ENCODE measurements at regions not wholly inside any gene's neighbourhood (a gene's known extent, or its start where the extent isn't known, plus 50 kb on each side); places are given as distances from the start of the nearest gene placed in this dataset.

- no peak overlapping the region for H3K4me3 Mint-ChIP-seq
- CTCF ChIA-PET = interaction anchor here (1.2 to 1.4 kb wide), 2 partner anchors 11 to 270 kb away, joined by 4 read pairs; no protein-coding TSS in a partner anchor
- no peaks in the 10 kb centered on the region for H3K9me3 Mint-ChIP-seq (ENCODE audit: insufficient read depth)
- DNase-seq = no peak
- peaks cover 7% of the 10 kb centered on the region for H3K4me1 Mint-ChIP-seq (ENCODE audit: low read depth)
- no peak for ATAC-seq
- no peaks in the 10 kb centered on the region for H3K36me3 Mint-ChIP-seq (ENCODE audit: low read depth)
- POLR2A ChIA-PET = no interaction called here
- peaks cover 34% of the 10 kb centered on the region for H3K27me3 Mint-ChIP-seq (ENCODE audit: low read depth)
- no peak overlapping the region for H3K27ac Mint-ChIP-seq
Measured at GRCh38 chr5:135186662-135187522, 152.9 kb upstream of the PITX1 start.

DNA sequence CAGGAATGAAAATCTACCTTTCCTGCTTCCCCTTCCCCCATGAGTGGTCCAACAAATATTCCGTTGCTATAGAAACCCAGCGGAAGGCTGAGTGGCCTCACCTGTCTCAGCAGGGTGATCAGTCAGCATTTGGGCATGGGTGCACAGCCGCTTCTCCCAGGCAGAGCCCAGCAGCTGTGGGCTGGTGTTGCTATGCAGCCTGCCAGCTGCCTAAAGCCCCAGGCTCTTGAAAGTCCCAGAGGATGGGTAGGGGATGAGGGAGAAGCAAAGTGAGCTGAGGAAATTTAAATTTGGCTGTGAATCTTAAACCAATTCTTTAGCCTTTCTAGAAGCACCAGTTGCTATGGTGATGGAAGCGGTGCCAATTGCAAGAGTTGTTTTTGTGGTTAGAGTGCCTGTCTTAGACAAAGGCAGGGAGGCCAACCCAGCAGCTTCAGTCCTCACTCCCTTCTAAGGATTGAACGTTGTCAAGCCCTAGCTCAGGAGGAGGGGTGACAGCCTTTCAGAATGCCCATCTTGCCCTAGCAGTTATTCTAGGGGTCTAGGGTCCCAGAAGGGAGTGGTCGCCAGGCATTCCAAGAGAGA, 151.5 kb upstream of the PITX1 start:
- CTCF ChIA-PET = no interaction called here
- no peak for ATAC-seq
- Mint-ChIP-seq H3K9me3 (ENCODE audit: insufficient read depth) (no peaks in the 10 kb centered on the region), H3K4me1 (ENCODE audit: low read depth) (peaks cover under 1% of the 10 kb centered on the region), H3K27me3 (ENCODE audit: low read depth) (peaks cover 27% of the 10 kb centered on the region), H3K27ac (no peak overlapping the region), H3K4me3 (no peak overlapping the region), H3K36me3 (ENCODE audit: low read depth) (no peaks in the 10 kb centered on the region)
- POLR2A ChIA-PET = no interaction called here
- DNase-seq = no peak

DNA sequence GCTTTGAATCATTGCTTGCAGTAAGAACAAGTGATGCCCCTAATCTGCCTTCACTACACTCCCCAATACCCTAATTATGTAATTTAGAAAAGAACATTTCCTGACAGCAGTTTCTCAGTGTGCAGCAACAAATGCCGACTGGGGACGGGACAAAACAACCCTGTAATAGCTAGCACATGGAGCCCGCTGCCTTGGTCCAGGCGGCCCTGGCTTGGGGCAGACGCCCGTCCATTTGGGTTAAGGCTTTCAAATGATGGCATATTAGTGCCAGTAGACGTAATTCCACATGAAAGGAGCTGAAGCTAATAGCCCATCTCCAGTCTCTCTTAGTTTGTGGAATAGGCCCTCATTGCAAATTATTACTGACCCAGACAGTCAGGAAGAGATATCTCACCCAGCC, 150.6 kb upstream of the PITX1 start:
- CTCF ChIA-PET = no interaction called here
- Mint-ChIP-seq H3K27me3 (ENCODE audit: low read depth) (peaks cover 18% of the 10 kb centered on the region), H3K27ac (no peak overlapping the region), H3K9me3 (ENCODE audit: insufficient read depth) (no peaks in the 10 kb centered on the region), H3K4me3 (no peak overlapping the region), H3K36me3 (ENCODE audit: low read depth) (no peaks in the 10 kb centered on the region), H3K4me1 (ENCODE audit: low read depth) (no peaks in the 10 kb centered on the region)
- ATAC-seq = no peak
- POLR2A ChIA-PET = no interaction called here
- DNase-seq = no peak

DNA sequence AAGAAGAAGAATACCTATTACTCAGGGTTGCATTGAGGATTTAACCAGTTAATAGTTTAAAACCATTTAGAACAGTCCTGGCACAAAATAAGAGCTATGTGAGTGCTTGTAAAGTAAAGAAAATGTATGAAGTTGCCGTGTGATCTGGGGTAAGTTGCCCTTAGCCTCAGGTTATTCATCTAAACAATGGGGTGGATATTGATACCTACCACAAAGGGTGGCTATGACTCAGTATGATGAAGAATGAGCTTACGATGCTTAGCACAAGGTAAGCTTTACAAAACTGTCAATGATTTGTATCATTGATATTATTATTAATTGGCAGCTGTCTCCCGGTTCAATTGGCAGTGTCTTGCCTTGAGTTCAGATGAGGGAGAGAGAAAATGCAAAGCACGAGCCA, 149.4 kb upstream of the PITX1 start:
- DNase-seq (no peak), ATAC-seq (no peak)
- no peak overlapping the region for H3K4me3 Mint-ChIP-seq
- H3K9me3 Mint-ChIP-seq (ENCODE audit: insufficient read depth) = no peaks in the 10 kb centered on the region
- CTCF ChIA-PET = no interaction called here
- H3K27ac Mint-ChIP-seq = no peak overlapping the region
- no peaks in the 10 kb centered on the region for H3K4me1 Mint-ChIP-seq (ENCODE audit: low read depth)
- H3K27me3 Mint-ChIP-seq (ENCODE audit: low read depth) = peaks cover 8% of the 10 kb centered on the region
- no peaks in the 10 kb centered on the region for H3K36me3 Mint-ChIP-seq (ENCODE audit: low read depth)
- POLR2A ChIA-PET = no interaction called here

- H3K27ac Mint-ChIP-seq = no peak overlapping the region
- H3K36me3 Mint-ChIP-seq (ENCODE audit: low read depth) = no peaks in the 10 kb centered on the region
- no peaks in the 10 kb centered on the region for H3K4me1 Mint-ChIP-seq (ENCODE audit: low read depth)
Measured at GRCh38 chr5:135182675-135183074, 148.6 kb upstream of the PITX1 start.

GRCh38 chr5:135181653-135182052, 147.6 kb upstream of the PITX1 start:
- ATAC-seq = no peak
- no peaks in the 10 kb centered on the region for H3K27me3 Mint-ChIP-seq (ENCODE audit: low read depth)
- no peak for DNase-seq
- ChIA-PET POLR2A (no interaction called here), CTCF (interaction anchor here (1.9 kb wide), 1 partner anchor 10 kb away, joined by 6 read pairs; no protein-coding TSS in a partner anchor)
- no peak overlapping the region for H3K4me3 Mint-ChIP-seq
- H3K4me1 Mint-ChIP-seq (ENCODE audit: low read depth) = no peaks in the 10 kb centered on the region
- H3K36me3 Mint-ChIP-seq (ENCODE audit: low read depth) = no peaks in the 10 kb centered on the region
- H3K27ac Mint-ChIP-seq = no peak overlapping the region
- H3K9me3 Mint-ChIP-seq (ENCODE audit: insufficient read depth) = no peaks in the 10 kb centered on the region

More at GRCh38 chr5:135182675-135183074, 148.6 kb upstream of the PITX1 start:
- Mint-ChIP-seq H3K9me3 (ENCODE audit: insufficient read depth) (no peaks in the 10 kb centered on the region), H3K27me3 (ENCODE audit: low read depth) (peaks cover 6% of the 10 kb centered on the region), H3K4me3 (no peak overlapping the region)
- CTCF ChIA-PET = no interaction called here
- DNase-seq (no peak), ATAC-seq (no peak)
- POLR2A ChIA-PET = interaction anchor here (0.5 kb wide), 1 partner anchor 196 kb away, joined by 3 read pairs; no protein-coding TSS in a partner anchor

DNA sequence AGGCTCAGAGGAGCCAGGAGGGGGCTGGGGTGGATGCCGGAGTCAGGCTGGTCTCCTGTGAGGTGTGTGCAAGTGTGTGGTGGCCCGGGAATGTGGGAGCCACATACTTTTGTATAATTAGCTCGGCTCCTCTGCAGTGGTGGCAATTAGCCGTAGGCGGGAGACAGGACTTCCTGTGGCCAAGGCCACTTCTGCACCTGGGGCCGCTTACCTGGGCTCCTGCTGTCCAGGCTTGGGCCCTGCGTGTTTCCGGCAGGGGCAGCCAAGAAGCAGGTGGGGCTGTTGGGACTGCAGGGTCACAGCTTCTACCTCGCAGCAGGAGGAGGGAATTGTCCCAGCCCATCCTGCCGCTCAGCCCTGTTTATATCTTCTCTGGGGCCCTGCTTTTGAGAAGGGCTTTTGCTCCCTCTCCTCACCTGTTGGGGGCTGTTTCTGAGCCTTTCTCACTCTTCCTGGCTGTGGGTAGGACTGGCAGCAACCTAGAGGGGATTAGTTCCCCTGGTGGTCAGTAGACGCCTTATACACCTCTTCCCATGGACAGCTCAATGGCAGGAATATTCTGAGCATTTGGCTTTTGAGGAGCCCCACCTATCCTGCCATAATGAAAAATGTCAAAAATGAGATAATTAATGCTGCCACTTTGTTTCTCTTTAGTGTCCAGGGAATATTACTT, 145.4 kb upstream of the PITX1 start:
- no peaks in the 10 kb centered on the region for H3K27me3 Mint-ChIP-seq (ENCODE audit: low read depth)
- DNase-seq (no peak), ATAC-seq (no peak)
- ChIA-PET POLR2A (no interaction called here), CTCF (interaction anchor here (0.9 to 1.5 kb wide), 2 partner anchors 10 to 12 kb away, joined by 5 to 6 read pairs; no protein-coding TSS in a partner anchor)
- H3K4me1 Mint-ChIP-seq (ENCODE audit: low read depth) = no peaks in the 10 kb centered on the region
- H3K36me3 Mint-ChIP-seq (ENCODE audit: low read depth) = no peaks in the 10 kb centered on the region
- H3K27ac Mint-ChIP-seq = no peak overlapping the region
- no peaks in the 10 kb centered on the region for H3K9me3 Mint-ChIP-seq (ENCODE audit: insufficient read depth)
- H3K4me3 Mint-ChIP-seq = no peak overlapping the region

GRCh38 chr5:135178476-135179155, 144.6 kb upstream of the PITX1 start:
- POLR2A ChIA-PET = no interaction called here
- no peaks in the 10 kb centered on the region for H3K36me3 Mint-ChIP-seq (ENCODE audit: low read depth)
- no peak overlapping the region for H3K4me3 Mint-ChIP-seq
- ATAC-seq (no peak), DNase-seq (no peak)
- H3K9me3 Mint-ChIP-seq (ENCODE audit: insufficient read depth) = no peaks in the 10 kb centered on the region
- peaks cover 2% of the 10 kb centered on the region for H3K27me3 Mint-ChIP-seq (ENCODE audit: low read depth)
- no peak overlapping the region for H3K27ac Mint-ChIP-seq
- CTCF ChIA-PET = interaction anchor here (0.9 to 1.5 kb wide), 2 partner anchors 11 to 13 kb away, joined by 5 to 6 read pairs; no protein-coding TSS in a partner anchor
- no peaks in the 10 kb centered on the region for H3K4me1 Mint-ChIP-seq (ENCODE audit: low read depth)

DNA sequence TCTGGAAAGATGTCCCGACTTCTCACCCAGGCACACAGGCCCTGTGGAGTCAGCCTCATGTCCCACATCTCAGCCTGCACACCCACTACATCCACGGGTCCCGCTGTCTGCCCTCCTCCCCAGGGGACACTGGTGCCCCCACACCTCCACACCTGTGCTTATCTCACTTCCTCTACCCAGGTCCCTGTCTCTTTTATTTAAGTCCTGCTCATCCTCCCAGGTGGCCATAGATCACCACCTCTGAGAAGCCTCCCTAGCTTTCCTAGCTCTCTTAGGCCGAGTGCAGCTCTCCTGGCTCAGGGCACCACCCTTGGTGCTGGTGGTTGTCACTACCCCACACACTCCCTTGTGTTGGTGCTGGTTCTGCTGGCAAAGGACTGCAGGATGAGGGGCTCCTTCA, 143.6 kb upstream of the PITX1 start:
- CTCF ChIA-PET = no interaction called here
- H3K4me1 Mint-ChIP-seq (ENCODE audit: low read depth) = no peaks in the 10 kb centered on the region
- peaks cover 4% of the 10 kb centered on the region for H3K27me3 Mint-ChIP-seq (ENCODE audit: low read depth)
- no peak for ATAC-seq
- POLR2A ChIA-PET = no interaction called here
- H3K27ac Mint-ChIP-seq = no peak overlapping the region
- no peaks in the 10 kb centered on the region for H3K9me3 Mint-ChIP-seq (ENCODE audit: insufficient read depth)
- no peak for DNase-seq
- no peak overlapping the region for H3K4me3 Mint-ChIP-seq
- no peaks in the 10 kb centered on the region for H3K36me3 Mint-ChIP-seq (ENCODE audit: low read depth)

DNA sequence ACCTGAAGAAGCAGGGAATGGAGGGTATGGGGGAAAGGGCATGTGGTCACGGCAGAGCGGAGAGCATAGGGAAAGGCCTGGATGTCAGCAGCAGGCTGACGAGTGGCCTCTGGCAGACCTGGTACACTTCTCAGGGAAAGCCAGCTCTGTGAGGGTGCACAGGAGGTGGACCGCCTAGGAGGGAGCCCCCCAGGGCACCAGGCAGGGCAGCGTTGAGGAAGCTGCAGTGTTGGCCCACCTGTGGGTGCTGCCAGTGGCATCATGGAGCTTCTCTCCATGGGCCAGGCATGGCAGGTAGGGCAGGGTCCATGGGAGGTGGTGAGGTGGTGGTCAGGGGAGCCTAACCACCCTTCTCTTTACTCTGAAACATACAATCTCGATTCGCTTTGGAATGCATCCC, 143.0 kb upstream of the PITX1 start:
- Mint-ChIP-seq H3K27ac (no peak overlapping the region), H3K4me3 (no peak overlapping the region), H3K36me3 (ENCODE audit: low read depth) (no peaks in the 10 kb centered on the region), H3K27me3 (ENCODE audit: low read depth) (peaks cover 9% of the 10 kb centered on the region), H3K4me1 (ENCODE audit: low read depth) (no peaks in the 10 kb centered on the region), H3K9me3 (ENCODE audit: insufficient read depth) (no peaks in the 10 kb centered on the region)
- ChIA-PET POLR2A (no interaction called here), CTCF (no interaction called here)
- DNase-seq (no peak), ATAC-seq (no peak)

DNA sequence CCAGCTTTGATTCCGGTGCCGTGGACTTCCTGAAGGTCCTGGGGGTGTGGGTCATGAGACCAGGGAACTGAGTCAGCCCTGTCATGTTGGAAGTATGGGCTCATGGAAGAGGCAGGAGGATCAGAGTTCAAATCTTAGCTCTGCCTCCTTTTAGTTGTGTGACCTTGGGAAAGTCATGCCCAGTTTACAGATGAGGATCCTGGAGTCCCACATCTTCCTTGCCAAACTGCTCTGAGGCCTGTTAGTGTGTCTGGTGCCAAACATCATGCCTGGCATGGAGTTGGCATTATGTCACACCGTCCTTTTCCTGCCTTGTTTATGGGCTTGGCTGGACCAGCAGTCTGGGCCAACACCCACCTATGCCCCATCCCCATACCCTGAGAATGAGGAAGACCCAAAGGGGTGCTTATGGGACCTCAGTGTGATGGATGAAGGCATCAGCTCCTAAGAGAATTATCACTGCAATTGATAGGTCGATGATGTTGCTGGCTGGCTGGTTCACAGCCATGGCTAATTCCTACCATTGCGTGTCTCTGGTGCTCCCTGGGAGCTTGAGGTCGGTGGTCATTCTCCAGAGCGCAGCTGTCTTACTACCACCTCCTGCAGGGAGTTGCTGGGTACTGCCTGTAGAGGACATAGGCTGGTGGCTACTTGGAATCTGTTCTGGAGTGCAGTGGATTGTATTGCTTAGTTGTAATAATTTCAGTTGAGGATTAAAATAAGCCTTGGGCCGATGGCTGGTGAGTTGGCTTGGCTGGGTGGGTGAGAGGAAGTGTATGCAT, 140.5 kb upstream of the PITX1 start:
- no peaks in the 10 kb centered on the region for H3K9me3 Mint-ChIP-seq (ENCODE audit: insufficient read depth)
- DNase-seq (no peak), ATAC-seq (no peak)
- POLR2A ChIA-PET = no interaction called here
- no peaks in the 10 kb centered on the region for H3K36me3 Mint-ChIP-seq (ENCODE audit: low read depth)
- no peak overlapping the region for H3K4me3 Mint-ChIP-seq
- peaks cover 23% of the 10 kb centered on the region for H3K27me3 Mint-ChIP-seq (ENCODE audit: low read depth)
- CTCF ChIA-PET = no interaction called here
- H3K27ac Mint-ChIP-seq = no peak overlapping the region
- H3K4me1 Mint-ChIP-seq (ENCODE audit: low read depth) = no peaks in the 10 kb centered on the region
